GM18505 (cell line): ENCODE measurements at regions not wholly inside any gene's neighbourhood (a gene's known extent, or its start where the extent isn't known, plus 50 kb on each side); places are given as distances from the start of the nearest gene placed in this dataset.

Experiments used
- ATAC-seq: cut with Tn5 transposase; IDR thresholded peaks from one replicate; pipeline ENCODE4 v1.9.1; 2021; ENCODE audit not compliant: unreplicated experiment
- POLR2A ChIP-seq: IDR thresholded peaks from 4 replicates; pipeline ENCODE4 v1.6.1; 2011; ENCODE audit warnings: borderline replicate concordance; ENCODE audit not compliant: insufficient read depth, insufficient read length; ENCODE audit errors: extremely low read depth

DNA sequence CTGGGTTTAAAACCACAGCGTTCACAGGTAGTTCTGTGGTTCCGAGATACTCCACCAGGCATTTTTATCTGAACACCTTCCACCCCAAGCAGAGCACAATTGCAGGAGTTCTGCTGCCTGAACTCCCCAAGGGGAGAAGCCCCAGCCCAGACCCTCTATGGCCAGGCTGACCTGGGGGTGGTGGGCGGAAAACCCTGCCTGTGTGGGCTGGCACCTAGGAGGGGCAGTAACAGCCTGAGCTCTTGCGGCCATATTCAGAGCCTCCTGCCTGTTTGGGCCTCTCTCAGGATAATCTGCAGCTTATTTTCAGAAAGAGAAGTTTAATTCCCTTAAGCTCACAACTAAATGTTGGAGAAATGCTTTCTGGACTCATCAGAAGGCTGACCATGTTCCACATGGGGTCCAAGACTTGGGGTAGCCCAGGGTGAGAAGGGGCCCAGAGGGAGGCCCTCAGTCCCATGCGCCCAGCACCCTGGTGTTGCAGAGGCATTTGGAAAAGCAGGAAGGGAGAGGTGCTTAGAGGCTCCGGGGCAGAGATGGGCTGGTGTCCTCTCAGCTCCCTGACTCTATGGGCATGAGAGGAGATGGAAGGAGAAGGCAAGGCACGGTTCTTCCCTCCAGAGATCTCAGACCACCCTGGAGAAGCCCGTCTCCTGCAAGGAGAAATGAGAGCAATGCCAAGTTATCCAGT is 195.6 kb upstream of the TPM1 start:
- no peak for TF ChIP-seq POLR2A
- no peak for ATAC-seq

DNA sequence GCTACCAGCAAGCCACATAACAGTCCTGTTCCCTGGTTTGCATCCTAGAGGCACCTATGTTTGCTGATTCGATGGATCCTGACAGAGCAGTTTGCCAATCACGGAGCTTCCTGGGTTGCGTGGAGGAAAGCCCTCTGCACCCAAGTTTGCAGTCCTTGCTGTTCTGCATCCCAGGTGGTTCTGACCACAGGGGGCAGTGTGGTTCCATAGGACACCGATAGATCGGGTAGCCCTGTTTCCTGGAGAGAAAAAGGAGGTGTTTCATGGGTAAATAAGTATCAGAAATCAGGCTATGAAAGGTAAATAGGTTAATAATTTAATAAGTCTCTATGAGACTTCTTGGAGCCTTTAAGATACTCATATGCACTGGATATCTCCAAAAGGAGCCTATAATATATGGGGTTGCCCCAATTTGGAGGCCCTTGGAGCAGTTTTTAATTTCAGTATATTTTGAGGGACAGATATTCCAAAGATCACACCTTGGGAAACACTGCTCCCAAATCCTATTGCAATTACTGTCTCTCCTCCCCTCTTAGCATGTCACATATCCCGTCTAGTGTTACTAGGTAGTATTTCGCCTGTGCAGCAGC is 194.6 kb upstream of the TPM1 start:
- no peak for TF ChIP-seq POLR2A
- no peak for ATAC-seq

DNA sequence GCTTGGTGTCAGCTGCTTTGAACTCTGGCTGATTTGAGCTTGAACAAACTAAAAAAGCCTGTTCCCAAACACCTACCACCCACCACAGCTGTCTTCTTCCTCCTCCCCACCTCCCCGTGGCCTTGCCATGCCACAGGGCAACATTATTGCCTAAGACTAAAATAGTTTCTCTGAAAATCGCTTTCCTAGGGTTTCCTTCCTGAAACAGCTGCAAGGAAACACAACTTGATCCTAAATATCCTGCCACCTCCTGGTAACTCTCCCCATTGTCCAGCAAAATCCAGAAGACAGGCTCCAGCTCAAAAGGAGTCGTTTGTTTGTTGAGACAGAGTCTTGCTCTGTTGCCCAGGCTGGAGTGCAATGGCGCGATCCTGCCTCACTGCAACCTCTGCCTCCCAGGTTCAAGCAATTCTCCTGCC is 193.9 kb upstream of the TPM1 start:
- no peak for ATAC-seq
- no peak for TF ChIP-seq POLR2A

DNA sequence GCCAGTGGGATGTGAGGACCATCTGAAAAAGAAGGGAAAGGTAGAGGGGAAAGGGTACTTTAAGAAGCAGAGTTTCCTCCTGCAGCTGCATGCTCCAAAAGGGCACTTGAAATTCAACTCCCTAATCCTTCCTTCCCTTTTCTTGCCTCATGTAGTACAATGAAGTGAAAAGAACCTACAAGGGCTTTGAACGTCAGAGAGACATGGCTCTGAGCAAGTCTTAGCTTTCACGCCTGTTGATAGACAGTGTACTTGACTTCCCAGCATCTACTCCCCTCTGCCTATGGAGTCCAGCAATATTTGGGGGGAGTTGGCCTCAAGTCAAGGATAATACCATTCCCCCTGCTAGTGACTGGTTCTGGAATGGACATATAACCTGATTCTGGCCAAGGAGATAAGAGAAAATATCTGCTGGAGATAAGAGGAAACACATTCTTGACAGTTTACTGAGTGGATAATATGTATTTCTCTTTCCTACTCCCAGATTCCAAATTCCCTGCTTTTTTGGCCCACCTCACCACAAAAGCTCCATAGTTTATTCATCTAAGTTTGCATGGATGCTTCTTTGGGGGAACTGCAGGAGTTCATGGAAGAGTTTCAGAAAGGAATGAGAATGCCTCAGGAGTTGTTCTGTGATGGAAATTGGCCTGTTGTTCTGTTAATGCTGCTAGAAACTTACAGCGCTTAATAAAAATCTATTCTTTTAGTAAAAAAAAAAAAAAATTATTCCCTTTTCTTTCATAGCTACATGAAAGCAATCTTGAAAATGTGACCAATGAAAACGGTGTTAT is 193.0 kb upstream of the TPM1 start:
- no peak for TF ChIP-seq POLR2A
- no peak for ATAC-seq

DNA sequence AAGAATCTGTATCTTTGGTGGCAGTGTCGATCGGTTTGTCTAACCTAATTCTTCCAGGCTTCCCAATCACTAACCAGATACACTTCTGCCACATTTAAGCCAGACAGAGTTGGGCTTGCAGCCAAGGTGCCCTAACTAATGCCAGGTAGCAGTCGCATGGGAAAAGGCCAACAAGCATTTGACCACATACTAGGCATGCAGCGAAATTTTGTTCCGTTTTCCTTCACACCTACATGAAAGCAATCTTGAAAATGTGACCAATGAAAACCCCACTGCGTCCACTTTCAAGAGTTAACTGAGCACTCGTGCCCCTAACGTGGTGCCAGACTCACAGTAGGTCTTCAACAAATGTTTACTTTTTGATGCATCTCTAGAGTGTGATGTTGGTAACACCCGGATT is 192.2 kb upstream of the TPM1 start:
- TF ChIP-seq POLR2A: no peak
- no peak for ATAC-seq

DNA sequence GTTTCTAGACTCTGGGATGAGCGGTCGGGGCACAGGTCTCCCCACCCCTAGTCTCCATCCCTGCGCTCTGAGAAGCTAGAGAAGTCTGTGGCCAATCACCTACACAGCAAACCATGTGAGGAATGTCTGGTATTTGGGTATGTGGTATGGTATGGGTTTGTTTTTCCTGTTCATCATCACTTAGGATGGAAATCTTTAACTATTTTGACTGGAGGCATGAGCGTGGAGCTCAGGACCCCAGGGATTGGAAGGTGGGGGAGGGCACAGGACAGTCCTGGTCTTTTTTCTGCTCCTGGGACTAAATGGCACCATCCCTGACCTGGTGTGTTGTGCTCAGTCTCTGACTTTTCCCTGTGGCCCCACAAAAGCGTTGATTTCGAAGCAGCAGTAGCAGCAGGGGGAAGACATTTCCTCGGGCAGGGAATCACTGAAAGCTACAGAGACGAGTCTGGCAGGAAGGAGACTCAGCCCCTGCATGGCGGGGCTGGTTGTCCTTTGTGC is 191.7 kb upstream of the TPM1 start:
- TF ChIP-seq POLR2A: no peak
- no peak for ATAC-seq

DNA sequence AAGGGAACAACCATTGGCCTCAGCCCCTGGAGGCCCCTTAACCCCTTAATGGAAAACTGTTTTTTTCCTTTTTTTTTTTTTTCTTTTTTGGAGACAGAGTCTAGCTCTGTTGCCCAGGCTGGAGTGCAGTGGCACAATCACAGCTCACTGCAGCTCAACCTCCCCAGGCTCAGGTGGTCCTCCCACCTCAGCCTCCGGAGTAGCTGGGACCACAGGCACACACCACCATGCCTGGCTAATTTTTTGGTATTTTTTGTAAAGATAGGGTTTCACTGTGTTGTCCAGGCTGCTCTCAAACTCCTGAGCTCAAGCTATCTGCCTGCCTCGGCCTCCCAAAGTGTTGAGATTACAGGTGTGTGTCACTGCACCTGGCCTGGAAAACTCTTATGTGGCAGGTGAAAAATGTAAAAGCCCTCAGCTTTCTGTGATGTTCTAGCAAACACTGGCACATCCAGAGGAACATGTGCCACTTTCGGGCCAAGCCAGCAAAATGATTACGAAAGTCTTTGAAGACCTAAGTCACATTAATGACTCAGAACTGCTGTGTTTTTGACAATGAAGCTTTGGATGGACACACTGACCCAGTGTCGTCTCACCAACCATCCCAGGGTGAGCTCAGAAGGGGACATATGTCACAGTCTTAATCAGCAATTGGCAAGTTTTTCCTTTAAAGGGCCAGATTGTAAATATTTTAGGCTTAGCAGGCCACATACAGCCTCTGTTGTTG is 189.3 kb upstream of the TPM1 start:
- ATAC-seq: no peak
- no peak for TF ChIP-seq POLR2A

DNA sequence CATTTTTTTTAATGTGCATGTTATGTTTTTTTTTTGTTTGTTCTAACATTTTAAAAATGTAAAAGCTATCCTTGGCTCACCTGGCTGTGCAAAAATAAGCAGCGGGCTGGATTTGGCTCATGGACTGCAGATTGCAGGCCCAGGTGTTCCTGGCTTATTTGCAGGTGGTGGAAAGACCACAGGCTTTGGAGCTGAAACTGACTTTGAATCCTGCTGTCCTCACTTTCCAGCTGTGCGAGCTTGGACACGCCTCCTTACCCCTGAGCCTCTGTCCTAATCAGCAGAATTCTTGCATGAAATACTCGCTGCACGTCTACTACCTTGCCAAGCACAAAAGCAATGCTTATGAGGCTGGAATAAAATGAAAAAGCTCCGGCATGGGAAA is 188.7 kb upstream of the TPM1 start:
- ATAC-seq: no peak
- TF ChIP-seq POLR2A: no peak

DNA sequence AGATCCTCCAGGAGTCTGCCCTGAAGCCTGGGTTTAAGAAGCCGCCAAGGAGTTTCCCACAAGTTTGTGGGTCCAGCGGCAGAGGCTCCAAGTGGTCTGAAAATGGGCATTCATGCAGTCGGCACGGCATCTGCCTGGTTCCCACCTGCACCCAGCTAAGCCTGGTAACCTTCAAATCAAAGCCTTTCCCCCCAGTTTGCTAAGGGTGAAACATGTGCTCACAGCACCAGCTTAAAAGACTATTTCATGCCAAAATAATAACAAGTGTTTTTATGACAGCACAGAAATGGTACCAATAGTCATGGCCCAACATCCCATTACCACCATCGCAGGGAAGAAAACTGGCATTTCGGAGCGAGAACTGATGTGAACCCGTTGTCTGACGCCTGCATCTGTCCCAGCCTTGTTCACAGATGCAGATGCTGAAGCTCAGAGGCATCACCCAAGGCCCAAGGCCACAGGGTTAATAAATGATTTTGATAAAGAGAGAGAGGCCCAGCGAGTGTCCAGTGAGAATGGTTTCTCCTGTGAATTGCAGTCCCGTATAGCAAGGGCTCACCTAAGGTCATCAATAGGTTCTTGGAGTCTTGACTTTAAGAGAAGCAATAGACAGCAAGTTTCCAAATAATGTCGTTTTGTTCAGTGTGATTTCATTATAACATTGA is 188.0 kb upstream of the TPM1 start:
- TF ChIP-seq POLR2A: no peak
- ATAC-seq: no peak

DNA sequence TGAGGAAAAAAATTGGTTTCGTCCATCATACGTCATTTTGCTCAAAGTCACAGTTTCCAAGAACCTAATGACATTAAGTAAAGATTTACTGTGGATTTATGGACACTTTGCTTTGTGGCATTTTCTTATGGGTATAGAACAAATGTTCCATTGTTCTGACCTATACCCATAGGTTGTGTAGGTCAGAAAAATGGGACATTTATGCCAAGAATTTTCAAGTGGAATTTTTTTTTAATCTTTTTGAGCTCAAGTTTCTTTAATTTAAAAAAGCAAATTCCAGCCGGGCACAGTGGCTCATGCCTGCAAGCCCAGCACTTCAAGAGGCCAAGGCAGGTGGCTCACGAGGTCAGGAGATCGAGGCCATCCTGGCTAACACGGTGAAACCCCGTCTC is 187.5 kb upstream of the TPM1 start:
- ATAC-seq: no peak
- TF ChIP-seq POLR2A: no peak

DNA sequence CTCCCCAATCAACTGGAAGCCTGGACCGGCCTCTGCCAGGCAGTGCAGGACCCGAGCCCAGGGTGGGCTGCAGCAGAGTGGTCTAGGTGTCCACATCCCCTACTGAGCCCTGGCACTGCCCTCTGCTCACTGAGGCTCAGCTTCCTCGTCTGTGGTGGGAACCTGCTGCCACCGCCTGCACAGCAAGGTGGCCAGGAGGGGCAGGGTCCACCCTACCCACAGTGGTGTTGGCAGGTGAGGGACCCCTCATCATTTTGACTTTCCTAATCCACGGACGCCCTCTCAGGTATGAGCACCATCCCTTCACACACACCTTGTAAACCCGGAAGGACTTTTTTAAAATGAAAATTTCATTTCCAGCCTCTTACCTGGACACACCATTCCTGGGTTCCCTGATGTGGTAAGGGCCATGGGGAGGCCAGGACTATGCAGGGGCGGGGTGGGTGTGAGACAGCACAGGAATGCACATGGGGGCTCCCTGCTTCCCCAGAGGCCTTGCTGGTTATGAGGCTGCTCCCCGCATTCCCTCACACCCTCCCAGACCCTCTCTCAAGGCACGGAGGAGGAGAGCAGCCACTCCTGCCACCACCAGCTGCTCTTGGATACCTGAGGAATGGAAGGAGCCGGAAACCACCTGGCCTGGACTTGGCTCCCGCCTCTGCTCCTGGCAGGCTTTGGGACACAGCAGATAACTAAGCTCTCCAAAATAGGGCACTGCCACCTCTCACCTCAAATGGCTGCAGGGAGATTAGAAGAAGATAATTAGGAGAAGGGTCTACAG is 185.9 kb upstream of the TPM1 start:
- no peak for TF ChIP-seq POLR2A
- ATAC-seq: no peak

DNA sequence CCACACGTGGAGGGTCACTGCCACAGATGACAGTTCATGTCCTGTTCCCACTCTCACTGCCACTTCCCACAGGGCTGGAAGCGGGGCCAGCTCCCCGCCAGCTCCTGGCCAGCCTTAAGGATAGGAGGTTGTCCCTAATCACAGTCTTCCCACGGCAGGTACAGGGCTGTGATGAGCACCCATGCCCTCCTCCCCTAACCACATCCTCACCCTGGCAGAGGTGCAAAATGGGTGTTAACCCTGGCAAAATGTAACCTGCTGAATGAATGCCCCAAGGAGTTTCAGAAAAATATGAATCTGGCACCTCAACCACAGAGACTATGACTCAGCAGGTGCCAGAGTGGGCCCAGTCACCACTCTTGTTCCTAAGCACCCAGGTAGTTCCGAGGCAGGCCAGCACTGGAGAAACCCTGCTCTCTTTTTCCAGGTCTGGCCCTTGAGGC is 185.1 kb upstream of the TPM1 start:
- no peak for ATAC-seq
- TF ChIP-seq POLR2A: no peak
